ENCODE measurements at regions not wholly inside any gene's neighbourhood (a gene's known extent, or its start where the extent isn't known, plus 50 kb on each side); places are given as distances from the start of the nearest gene placed in this dataset.

- TF ChIP-seq, protein P1, sequence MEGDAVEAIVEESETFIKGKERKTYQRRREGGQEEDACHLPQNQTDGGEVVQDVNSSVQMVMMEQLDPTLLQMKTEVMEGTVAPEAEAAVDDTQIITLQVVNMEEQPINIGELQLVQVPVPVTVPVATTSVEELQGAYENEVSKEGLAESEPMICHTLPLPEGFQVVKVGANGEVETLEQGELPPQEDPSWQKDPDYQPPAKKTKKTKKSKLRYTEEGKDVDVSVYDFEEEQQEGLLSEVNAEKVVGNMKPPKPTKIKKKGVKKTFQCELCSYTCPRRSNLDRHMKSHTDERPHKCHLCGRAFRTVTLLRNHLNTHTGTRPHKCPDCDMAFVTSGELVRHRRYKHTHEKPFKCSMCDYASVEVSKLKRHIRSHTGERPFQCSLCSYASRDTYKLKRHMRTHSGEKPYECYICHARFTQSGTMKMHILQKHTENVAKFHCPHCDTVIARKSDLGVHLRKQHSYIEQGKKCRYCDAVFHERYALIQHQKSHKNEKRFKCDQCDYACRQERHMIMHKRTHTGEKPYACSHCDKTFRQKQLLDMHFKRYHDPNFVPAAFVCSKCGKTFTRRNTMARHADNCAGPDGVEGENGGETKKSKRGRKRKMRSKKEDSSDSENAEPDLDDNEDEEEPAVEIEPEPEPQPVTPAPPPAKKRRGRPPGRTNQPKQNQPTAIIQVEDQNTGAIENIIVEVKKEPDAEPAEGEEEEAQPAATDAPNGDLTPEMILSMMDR (IDR thresholded peaks at IDR 0.05; ENCODE audit: low read depth, low read length, poor library complexity, severe bottlenecking) = no peak
- TF ChIP-seq EZH2phosphoT487 (IDR thresholded peaks at IDR 0.05; ENCODE audit: borderline replicate concordance, low read length) = no peak
Observed at GRCh38 chr2:7467782-7468447, 550.7 kb downstream of the RNF144A start.

All from DOHH2 (cell line).